MM.1S (cell line): ENCODE measurements at regions not wholly inside any gene's neighbourhood (a gene's known extent, or its start where the extent isn't known, plus 50 kb on each side); places are given as distances from the start of the nearest gene placed in this dataset.

Experiments
- DNase-seq: peaks from one replicate; pipeline ENCODE4 v3.0.0-alpha.2; 2015
- H2AFZ ChIP-seq: fragments of 300-600 bp; sonication (generic); 2 replicates; pipeline ENCODE4 v1.6.0; 2016; ENCODE audit warnings: antibody characterized with exemption, low read length
- H3F3A ChIP-seq: fragments of 300-600 bp; sonication (generic); 2 replicates; pipeline ENCODE4 v1.6.1; 2016; ENCODE audit warnings: mild to moderate bottlenecking, antibody characterized with exemption, low read length, moderate library complexity, mixed read lengths; ENCODE audit not compliant: insufficient read depth
- H3K27ac ChIP-seq: fragments of 300-600 bp; sonication (generic); 2 replicates; pipeline ENCODE4 v1.5.1; 2016; ENCODE audit warnings: mild to moderate bottlenecking, low read length
- H3K27me3 ChIP-seq: fragments of 300-600 bp; sonication (generic); replicated peaks from 2 replicates; pipeline ENCODE4 v1.6.0; 2016; ENCODE audit warnings: low read length; ENCODE audit not compliant: insufficient read depth
- H3K36me3 ChIP-seq: fragments of 300-600 bp; sonication (generic); replicated peaks from 2 replicates; pipeline ENCODE4 v1.6.1; 2016; ENCODE audit warnings: mild to moderate bottlenecking, low read length, mixed read lengths; ENCODE audit not compliant: insufficient read depth
- H3K4me1 ChIP-seq: fragments of 300-600 bp; sonication (generic); 2 replicates; pipeline ENCODE4 v1.6.1; 2016; ENCODE audit warnings: low read length, mixed read lengths
- H3K4me2 ChIP-seq: fragments of 300-600 bp; sonication (generic); 2 replicates; pipeline ENCODE4 v1.6.0; 2016; ENCODE audit warnings: low read depth, low read length
- H3K4me3 ChIP-seq: fragments of 300-600 bp; sonication (generic); 2 replicates; pipeline ENCODE4 v1.5.1; 2016; ENCODE audit warnings: low read length, mixed read lengths
- H3K79me2 ChIP-seq: fragments of 300-600 bp; sonication (generic); 2 replicates; pipeline ENCODE4 v1.6.1; 2016; ENCODE audit warnings: mixed run types, low read length, mixed read lengths
- H3K9ac ChIP-seq: fragments of 300-600 bp; sonication (generic); 2 replicates; pipeline ENCODE4 v1.6.1; 2016; ENCODE audit warnings: low read length, mixed read lengths
- H3K9me2 ChIP-seq: fragments of 300-600 bp; sonication (generic); replicated peaks from 2 replicates; pipeline ENCODE4 v1.6.1; 2016; ENCODE audit warnings: mild to moderate bottlenecking, low read length, mixed read lengths; ENCODE audit not compliant: insufficient read depth
- H3K9me3 ChIP-seq: fragments of 300-600 bp; sonication (generic); replicated peaks from 2 replicates; pipeline ENCODE4 v1.6.1; 2016; ENCODE audit warnings: mild to moderate bottlenecking, low read length, mixed read lengths; ENCODE audit not compliant: insufficient read depth
- H4K20me1 ChIP-seq: fragments of 300-600 bp; sonication (generic); 2 replicates; pipeline ENCODE4 v1.6.1; 2016; ENCODE audit warnings: mild to moderate bottlenecking, low read length, moderate library complexity, mixed read lengths; ENCODE audit not compliant: insufficient read depth
- CTCF ChIP-seq: fragments of 300-600 bp; sonication (generic); IDR thresholded peaks from 2 replicates; pipeline ENCODE4 v1.5.1; 2016; ENCODE audit warnings: antibody characterized with exemption, low read length, mixed read lengths
- EZH2 ChIP-seq: fragments of 300-600 bp; sonication (generic); optimal IDR thresholded peaks from 2 replicates; pipeline ENCODE3; 2017; ENCODE audit warnings: low read depth, mild to moderate bottlenecking, antibody characterized with exemption, low read length, mixed read lengths
- EZH2phosphoT487 ChIP-seq: fragments of 300-600 bp; sonication (generic); IDR thresholded peaks from 2 replicates; pipeline ENCODE4 v1.6.1; 2018; ENCODE audit warnings: antibody characterized with exemption, low read length

- Histone ChIP-seq H3K79me2 (no peaks in the 10 kb centered on the region), H2AFZ (no peak overlapping the region), H3K9me2 (no peaks in the 10 kb centered on the region), H3K4me2 (no peak overlapping the region), H3K4me3 (no peak overlapping the region), H3K27ac (no peak overlapping the region), H3K9me3 (no peaks in the 10 kb centered on the region), H3K9ac (no peak overlapping the region), H4K20me1 (no peaks in the 10 kb centered on the region), H3K27me3 (no peaks in the 10 kb centered on the region), H3K36me3 (no peaks in the 10 kb centered on the region), H3K4me1 (no peaks in the 10 kb centered on the region), H3F3A (no peaks in the 10 kb centered on the region)
- no peak for DNase-seq
- TF ChIP-seq EZH2phosphoT487 (no peak), CTCF (no peak)
Measured at GRCh38 chr2:185306119-185306518, 432.5 kb upstream of the FSIP2 start.

- no peaks in the 10 kb centered on the region for H3K9me3 ChIP-seq
- no peaks in the 10 kb centered on the region for H3F3A ChIP-seq
- no peaks in the 10 kb centered on the region for H3K79me2 ChIP-seq
- H3K4me2 ChIP-seq: no peak overlapping the region
- peak; percentile 53 for DNase-seq
- no peak overlapping the region for H3K4me3 ChIP-seq
- no peak overlapping the region for H3K27ac ChIP-seq
- no peaks in the 10 kb centered on the region for H3K4me1 ChIP-seq
- H3K9ac ChIP-seq: no peak overlapping the region
- TF ChIP-seq EZH2phosphoT487 (no peak), CTCF (no peak), EZH2 (no peak)
- no peaks in the 10 kb centered on the region for H3K27me3 ChIP-seq
- no peaks in the 10 kb centered on the region for H4K20me1 ChIP-seq
- no peaks in the 10 kb centered on the region for H3K36me3 ChIP-seq
- H2AFZ ChIP-seq: no peak overlapping the region
- no peaks in the 10 kb centered on the region for H3K9me2 ChIP-seq
Measured at GRCh38 chr2:185316383-185316782, 422.2 kb upstream of the FSIP2 start.

- Histone ChIP-seq H3K27me3 (no peaks in the 10 kb centered on the region), H4K20me1 (no peaks in the 10 kb centered on the region), H3K9me2 (no peaks in the 10 kb centered on the region), H2AFZ (no peak overlapping the region), H3K4me2 (no peak overlapping the region), H3K79me2 (no peaks in the 10 kb centered on the region), H3K9ac (no peak overlapping the region), H3K4me1 (no peaks in the 10 kb centered on the region), H3K27ac (no peak overlapping the region), H3K36me3 (no peaks in the 10 kb centered on the region), H3K9me3 (no peaks in the 10 kb centered on the region), H3K4me3 (no peak overlapping the region), H3F3A (no peaks in the 10 kb centered on the region)
- no peak for TF ChIP-seq CTCF
- no peak for TF ChIP-seq EZH2phosphoT487
- TF ChIP-seq EZH2: no peak
- no peak for DNase-seq
Measured at GRCh38 chr2:185318271-185318724, 420.3 kb upstream of the FSIP2 start.

GRCh38 chr2:185335879-185336278 lies 402.7 kb upstream of the FSIP2 start:
- Histone ChIP-seq H3K9me3 (no peaks in the 10 kb centered on the region), H3K36me3 (no peaks in the 10 kb centered on the region), H3K27ac (no peak overlapping the region), H2AFZ (no peak overlapping the region), H4K20me1 (no peaks in the 10 kb centered on the region), H3K79me2 (no peaks in the 10 kb centered on the region), H3K9ac (no peak overlapping the region), H3K4me3 (no peak overlapping the region), H3K4me2 (no peak overlapping the region), H3F3A (no peaks in the 10 kb centered on the region), H3K4me1 (no peaks in the 10 kb centered on the region), H3K27me3 (no peaks in the 10 kb centered on the region), H3K9me2 (no peaks in the 10 kb centered on the region)
- no peak for DNase-seq
- TF ChIP-seq EZH2 (no peak), EZH2phosphoT487 (no peak)
